Central memory CD8-positive, alpha-beta T cell (primary cell): ENCODE measurements at regions not wholly inside any gene's neighbourhood (a gene's known extent, or its start where the extent isn't known, plus 50 kb on each side); places are given as distances from the start of the nearest gene placed in this dataset.

Experiments
- ATAC-seq: fragments of 150-1000 bp; cut with Tn5 transposase; replicated peaks from 2 replicates; pipeline ENCODE4 v1.10.0; 2022; ENCODE audit warnings: mild to moderate bottlenecking, moderate FRiP score, moderate number of reproducible peaks; ENCODE audit not compliant: poor library complexity, severe bottlenecking; ENCODE audit errors: extremely low read depth
- DNase-seq, 2 donors: peaks; one replicate each; pipeline ENCODE4 v3.0.0; 2021; ENCODE audit warnings: low spot score in 2 of 2
- H3K27ac Mint-ChIP-seq: one replicate; pipeline ENCODE4 v1.8.0; 2022; ENCODE audit warnings: low read depth, mild to moderate bottlenecking, moderate library complexity, mixed read lengths
- H3K27me3 Mint-ChIP-seq: one replicate; pipeline ENCODE4 v1.8.0; 2022; ENCODE audit warnings: mixed read lengths
- H3K36me3 Mint-ChIP-seq: one replicate; pipeline ENCODE4 v1.8.0; 2022; ENCODE audit warnings: mild to moderate bottlenecking, moderate library complexity, mixed read lengths; ENCODE audit not compliant: insufficient read depth
- H3K4me1 Mint-ChIP-seq: one replicate; pipeline ENCODE4 v1.8.0; 2022; ENCODE audit warnings: mixed read lengths
- H3K4me3 Mint-ChIP-seq: one replicate; pipeline ENCODE4 v1.8.0; 2022; ENCODE audit warnings: mild to moderate bottlenecking, moderate library complexity, mixed read lengths
- H3K9me3 Mint-ChIP-seq: one replicate; pipeline ENCODE4 v1.8.0; 2022; ENCODE audit warnings: mixed read lengths

- H3K4me1 Mint-ChIP-seq, result no peaks in the 10 kb centered on the region
- no peaks in the 10 kb centered on the region for H3K36me3 Mint-ChIP-seq
- H3K27ac Mint-ChIP-seq, result no peak overlapping the region
- H3K27me3 Mint-ChIP-seq, result peaks cover 10% of the 10 kb centered on the region
- H3K4me3 Mint-ChIP-seq, result no peak overlapping the region
- DNase-seq (no peak), ATAC-seq (no peak)
- peaks cover 5% of the 10 kb centered on the region for H3K9me3 Mint-ChIP-seq
Observed at GRCh38 chr6:164151161-164152120, 736.9 kb downstream of the QKI start.

GRCh38 chr6:164150232-164150631 lies 735.7 kb downstream of the QKI start:
- no peak overlapping the region for H3K27ac Mint-ChIP-seq
- peaks cover 5% of the 10 kb centered on the region for H3K9me3 Mint-ChIP-seq
- H3K36me3 Mint-ChIP-seq, result no peaks in the 10 kb centered on the region
- H3K4me3 Mint-ChIP-seq, result no peak overlapping the region
- no peak for ATAC-seq
- no peak for DNase-seq
- H3K4me1 Mint-ChIP-seq, result no peaks in the 10 kb centered on the region
- H3K27me3 Mint-ChIP-seq, result peaks cover 10% of the 10 kb centered on the region

- ATAC-seq (no peak), DNase-seq (no peak)
- H3K36me3 Mint-ChIP-seq, result no peaks in the 10 kb centered on the region
- peaks cover 10% of the 10 kb centered on the region for H3K27me3 Mint-ChIP-seq
- H3K27ac Mint-ChIP-seq, result no peak overlapping the region
- H3K4me1 Mint-ChIP-seq, result no peaks in the 10 kb centered on the region
- peaks cover 5% of the 10 kb centered on the region for H3K9me3 Mint-ChIP-seq
- no peak overlapping the region for H3K4me3 Mint-ChIP-seq
Observed at GRCh38 chr6:164148788-164149187, 734.3 kb downstream of the QKI start.

- H3K27ac Mint-ChIP-seq, result no peak overlapping the region
- no peaks in the 10 kb centered on the region for H3K4me1 Mint-ChIP-seq
- H3K27me3 Mint-ChIP-seq, result peaks cover 21% of the 10 kb centered on the region
- DNase-seq (no peak), ATAC-seq (no peak)
- no peak overlapping the region for H3K4me3 Mint-ChIP-seq
- H3K9me3 Mint-ChIP-seq, result peaks cover 5% of the 10 kb centered on the region
- no peaks in the 10 kb centered on the region for H3K36me3 Mint-ChIP-seq
Observed at GRCh38 chr6:164144316-164144715, 729.8 kb downstream of the QKI start.

GRCh38 chr6:164142322-164142721 lies 727.8 kb downstream of the QKI start:
- DNase-seq (no peak), ATAC-seq (no peak)
- Mint-ChIP-seq H3K4me1 (no peaks in the 10 kb centered on the region), H3K4me3 (no peak overlapping the region), H3K36me3 (no peaks in the 10 kb centered on the region), H3K27me3 (peaks cover 11% of the 10 kb centered on the region), H3K27ac (no peak overlapping the region), H3K9me3 (no peaks in the 10 kb centered on the region)

GRCh38 chr6:164135511-164136132 lies 721.1 kb downstream of the QKI start:
- H3K9me3 Mint-ChIP-seq, result no peaks in the 10 kb centered on the region
- H3K4me1 Mint-ChIP-seq, result no peaks in the 10 kb centered on the region
- H3K4me3 Mint-ChIP-seq, result no peak overlapping the region
- H3K27me3 Mint-ChIP-seq, result peaks cover 13% of the 10 kb centered on the region
- ATAC-seq (no peak), DNase-seq (no peak)
- H3K36me3 Mint-ChIP-seq, result no peaks in the 10 kb centered on the region
- H3K27ac Mint-ChIP-seq, result no peak overlapping the region

- Mint-ChIP-seq H3K36me3 (no peaks in the 10 kb centered on the region), H3K27me3 (peaks cover 11% of the 10 kb centered on the region), H3K4me3 (no peak overlapping the region), H3K4me1 (no peaks in the 10 kb centered on the region), H3K9me3 (no peaks in the 10 kb centered on the region), H3K27ac (no peak overlapping the region)
- DNase-seq, result no peak
- ATAC-seq, result no peak
Observed at GRCh38 chr6:164133095-164133494, 718.6 kb downstream of the QKI start.

- no peak for DNase-seq
- Mint-ChIP-seq H3K36me3 (no peaks in the 10 kb centered on the region), H3K27me3 (peaks cover 10% of the 10 kb centered on the region), H3K27ac (no peak overlapping the region), H3K4me3 (no peak overlapping the region), H3K4me1 (no peaks in the 10 kb centered on the region), H3K9me3 (peaks cover 2% of the 10 kb centered on the region)
- ATAC-seq, result no peak
Observed at GRCh38 chr6:164130585-164130984, 716.1 kb downstream of the QKI start.

GRCh38 chr6:164130151-164130550 lies 715.6 kb downstream of the QKI start:
- Mint-ChIP-seq H3K9me3 (peaks cover 4% of the 10 kb centered on the region), H3K27me3 (peaks cover 5% of the 10 kb centered on the region), H3K4me3 (no peak overlapping the region), H3K36me3 (no peaks in the 10 kb centered on the region), H3K4me1 (no peaks in the 10 kb centered on the region), H3K27ac (no peak overlapping the region)
- no peak for DNase-seq
- ATAC-seq, result no peak

- DNase-seq, result no peak
- H3K9me3 Mint-ChIP-seq, result peaks cover 4% of the 10 kb centered on the region
- ATAC-seq, result no peak
- no peaks in the 10 kb centered on the region for H3K36me3 Mint-ChIP-seq
- H3K4me3 Mint-ChIP-seq, result no peak overlapping the region
- H3K27me3 Mint-ChIP-seq, result no peaks in the 10 kb centered on the region
- no peak overlapping the region for H3K27ac Mint-ChIP-seq
- no peaks in the 10 kb centered on the region for H3K4me1 Mint-ChIP-seq
Observed at GRCh38 chr6:164129218-164129617, 714.7 kb downstream of the QKI start.

GRCh38 chr6:164128101-164128500 lies 713.6 kb downstream of the QKI start:
- no peak for DNase-seq
- no peak for ATAC-seq
- H3K27ac Mint-ChIP-seq, result no peak overlapping the region
- no peaks in the 10 kb centered on the region for H3K36me3 Mint-ChIP-seq
- no peak overlapping the region for H3K4me3 Mint-ChIP-seq
- no peaks in the 10 kb centered on the region for H3K4me1 Mint-ChIP-seq
- no peaks in the 10 kb centered on the region for H3K27me3 Mint-ChIP-seq
- H3K9me3 Mint-ChIP-seq, result peaks cover 4% of the 10 kb centered on the region

GRCh38 chr6:164124986-164125385 lies 710.5 kb downstream of the QKI start:
- Mint-ChIP-seq H3K27me3 (no peaks in the 10 kb centered on the region), H3K27ac (no peak overlapping the region), H3K36me3 (no peaks in the 10 kb centered on the region), H3K9me3 (peaks cover 4% of the 10 kb centered on the region), H3K4me1 (no peaks in the 10 kb centered on the region), H3K4me3 (no peak overlapping the region)
- DNase-seq (no peak), ATAC-seq (no peak)

GRCh38 chr6:164124473-164124872 lies 710.0 kb downstream of the QKI start:
- Mint-ChIP-seq H3K27me3 (no peaks in the 10 kb centered on the region), H3K36me3 (no peaks in the 10 kb centered on the region), H3K27ac (no peak overlapping the region), H3K9me3 (peaks cover 4% of the 10 kb centered on the region), H3K4me1 (no peaks in the 10 kb centered on the region), H3K4me3 (no peak overlapping the region)
- ATAC-seq, result no peak
- no peak for DNase-seq
